Panc1 (cell line): ENCODE measurements at regions not wholly inside any gene's neighbourhood (a gene's known extent, or its start where the extent isn't known, plus 50 kb on each side); places are given as distances from the start of the nearest gene placed in this dataset.

Experiments
- ATAC-seq: fragments of 200-7000 bp; cut with Tn5 transposase; 2 replicates; pipeline ENCODE4 v1.9.1; 2020; ENCODE audit warnings: mild to moderate bottlenecking, moderate library complexity
- BruUV-seq: library from RNA; stranded (reverse); fragments of 400-500 nt; replicated peaks from 2 replicates; lab custom pipeline; 2021; lab: Mats Ljungman, UMichigan
- CTCF ChIA-PET: fragments of 300-600 bp; sonication (Branson Sonifier 250); formaldehyde crosslinking; loops from one replicate; lab custom pipeline; 2022; ENCODE audit warnings: antibody characterized with exemption; lab: Charles Lee
- POLR2A ChIA-PET: fragments of 300-600 bp; sonication (Branson Sonifier 250); formaldehyde crosslinking; loops from one replicate; lab custom pipeline; 2022; ENCODE audit warnings: antibody characterized with exemption; lab: Charles Lee
- DNase-seq: peaks from one replicate; pipeline ENCODE4 v3.0.0-alpha.2; 2010; ENCODE audit warnings: low read depth, low spot score
- H3K27ac ChIP-seq: 2 replicates; pipeline ENCODE4 v1.5.1; 2011; ENCODE audit warnings: mild to moderate bottlenecking, low read length, inconsistent platforms
- H3K27me3 ChIP-seq: fragments of 200-500 bp; sonication (Bioruptor generic); 2 replicates; pipeline ENCODE4 v1.6.0; 2014; ENCODE audit warnings: low read length, inconsistent platforms; ENCODE audit not compliant: control insufficient read depth, insufficient read depth
- H3K36me3 ChIP-seq: fragments of 200-500 bp; sonication (Bioruptor generic); 2 replicates; pipeline ENCODE4 v1.5.1; 2014; ENCODE audit warnings: inconsistent platforms, mild to moderate bottlenecking, low read length, moderate library complexity; ENCODE audit not compliant: control insufficient read depth, insufficient read depth
- H3K4me1 ChIP-seq: 2 replicates; pipeline ENCODE4 v1.5.1; 2011; ENCODE audit warnings: inconsistent platforms, mild to moderate bottlenecking, low read length, moderate library complexity; ENCODE audit not compliant: control insufficient read depth, insufficient read depth
- H3K4me3 ChIP-seq, 2 experiments: 2 replicates each; pipeline ENCODE4 v1.5.1; 2011 to 2012; ENCODE audit warnings: low read depth in 2 of 2, low read length in 2 of 2, mild to moderate bottlenecking in 2 of 2, inconsistent platforms in 1 of 2, moderate library complexity in 1 of 2
- H3K9me3 ChIP-seq: fragments of 200-500 bp; sonication (Bioruptor generic); 2 replicates; pipeline ENCODE4 v1.5.1; 2014; ENCODE audit warnings: low read depth, mild to moderate bottlenecking, inconsistent platforms, low read length, moderate library complexity; ENCODE audit not compliant: control insufficient read depth, insufficient read depth
- POLR2AphosphoS5 ChIP-seq: IDR thresholded peaks from 2 replicates; pipeline ENCODE4 v1.6.1; 2012; ENCODE audit warnings: mild to moderate bottlenecking, low read depth, low read length, moderate library complexity
- SIN3A ChIP-seq: IDR thresholded peaks from 2 replicates; pipeline ENCODE4 v1.6.1; 2012; ENCODE audit warnings: low read depth, mild to moderate bottlenecking, low read length, moderate library complexity, borderline replicate concordance; ENCODE audit not compliant: insufficient read depth
- TCF7L2 ChIP-seq: IDR thresholded peaks from 2 replicates; pipeline ENCODE4 v1.6.1; 2011; ENCODE audit warnings: mild to moderate bottlenecking, low read depth, low read length, inconsistent platforms
- in situ Hi-C: cut with HindIII; loops from 2 replicates; pipeline ENCODE4 v1.10.0; 2016; ENCODE audit warnings: low sequenced_read_pairs, low pct_unique_long_range_greater_than_20kb
- intact Hi-C: fragments of 100-400 bp; cut with micrococcal nuclease; formaldehyde crosslinking; loops from one replicate; pipeline ENCODE4 v1.10.0; 2022; ENCODE audit not compliant: unreplicated experiment
- TF ChIP-seq, protein P1 (sequence below): fragments of 450-650 bp; IDR thresholded peaks from 2 replicates; pipeline ENCODE4 v1.5.1; 2017; ENCODE audit warnings: mild to moderate bottlenecking
- TF ChIP-seq, protein P2 (sequence below), 2 experiments: IDR thresholded peaks; 2 replicates each; pipeline ENCODE4 v1.6.1; 2011 to 2012; ENCODE audit warnings: low read depth in 2 of 2, control low read depth in 1 of 2, low read length in 1 of 2, mild to moderate bottlenecking in 1 of 2, moderate library complexity in 1 of 2; ENCODE audit not compliant: insufficient read depth in 1 of 2

DNA sequence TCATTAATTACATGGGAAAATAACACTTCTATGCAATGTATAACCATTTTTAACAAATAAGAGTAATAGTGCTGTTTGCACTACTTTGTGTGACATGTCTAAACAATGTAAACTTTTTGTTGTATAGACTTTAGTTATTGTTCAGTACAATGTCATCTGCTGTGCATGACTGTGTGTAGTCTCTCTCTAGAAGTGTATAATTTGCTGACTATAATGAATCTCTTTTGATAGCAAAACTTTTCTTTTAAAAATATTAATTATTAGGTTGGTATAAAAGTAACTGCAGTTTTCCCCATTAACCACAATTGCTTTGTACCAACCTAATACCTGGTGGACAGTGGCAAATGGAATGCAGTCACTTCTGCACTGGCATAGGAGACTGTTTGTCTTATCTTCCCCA is 124.2 kb upstream of the SGK1 start:
- DNase-seq (no peak), ATAC-seq (no peak)
- no peaks in the 10 kb centered on the region; the same call in 1 of the 2 replicates for H3K27me3 ChIP-seq
- H3K9me3 ChIP-seq, result no peaks in the 10 kb centered on the region
- ChIA-PET POLR2A (no interaction called here), CTCF (no interaction called here)
- BruUV-seq, result no TSS peak
- H3K4me1 ChIP-seq, result no peaks in the 10 kb centered on the region
- intact Hi-C loops (no loop called here), in situ Hi-C loops (no loop called here)
- H3K4me3 ChIP-seq, result no peak overlapping the region
- no peaks in the 10 kb centered on the region for H3K36me3 ChIP-seq
- TF ChIP-seq POLR2AphosphoS5 (no peak), SIN3A (no peak), TCF7L2 (no peak)
- TF ChIP-seq, protein P1, sequence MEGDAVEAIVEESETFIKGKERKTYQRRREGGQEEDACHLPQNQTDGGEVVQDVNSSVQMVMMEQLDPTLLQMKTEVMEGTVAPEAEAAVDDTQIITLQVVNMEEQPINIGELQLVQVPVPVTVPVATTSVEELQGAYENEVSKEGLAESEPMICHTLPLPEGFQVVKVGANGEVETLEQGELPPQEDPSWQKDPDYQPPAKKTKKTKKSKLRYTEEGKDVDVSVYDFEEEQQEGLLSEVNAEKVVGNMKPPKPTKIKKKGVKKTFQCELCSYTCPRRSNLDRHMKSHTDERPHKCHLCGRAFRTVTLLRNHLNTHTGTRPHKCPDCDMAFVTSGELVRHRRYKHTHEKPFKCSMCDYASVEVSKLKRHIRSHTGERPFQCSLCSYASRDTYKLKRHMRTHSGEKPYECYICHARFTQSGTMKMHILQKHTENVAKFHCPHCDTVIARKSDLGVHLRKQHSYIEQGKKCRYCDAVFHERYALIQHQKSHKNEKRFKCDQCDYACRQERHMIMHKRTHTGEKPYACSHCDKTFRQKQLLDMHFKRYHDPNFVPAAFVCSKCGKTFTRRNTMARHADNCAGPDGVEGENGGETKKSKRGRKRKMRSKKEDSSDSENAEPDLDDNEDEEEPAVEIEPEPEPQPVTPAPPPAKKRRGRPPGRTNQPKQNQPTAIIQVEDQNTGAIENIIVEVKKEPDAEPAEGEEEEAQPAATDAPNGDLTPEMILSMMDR, result no peak
- TF ChIP-seq, protein P2, sequence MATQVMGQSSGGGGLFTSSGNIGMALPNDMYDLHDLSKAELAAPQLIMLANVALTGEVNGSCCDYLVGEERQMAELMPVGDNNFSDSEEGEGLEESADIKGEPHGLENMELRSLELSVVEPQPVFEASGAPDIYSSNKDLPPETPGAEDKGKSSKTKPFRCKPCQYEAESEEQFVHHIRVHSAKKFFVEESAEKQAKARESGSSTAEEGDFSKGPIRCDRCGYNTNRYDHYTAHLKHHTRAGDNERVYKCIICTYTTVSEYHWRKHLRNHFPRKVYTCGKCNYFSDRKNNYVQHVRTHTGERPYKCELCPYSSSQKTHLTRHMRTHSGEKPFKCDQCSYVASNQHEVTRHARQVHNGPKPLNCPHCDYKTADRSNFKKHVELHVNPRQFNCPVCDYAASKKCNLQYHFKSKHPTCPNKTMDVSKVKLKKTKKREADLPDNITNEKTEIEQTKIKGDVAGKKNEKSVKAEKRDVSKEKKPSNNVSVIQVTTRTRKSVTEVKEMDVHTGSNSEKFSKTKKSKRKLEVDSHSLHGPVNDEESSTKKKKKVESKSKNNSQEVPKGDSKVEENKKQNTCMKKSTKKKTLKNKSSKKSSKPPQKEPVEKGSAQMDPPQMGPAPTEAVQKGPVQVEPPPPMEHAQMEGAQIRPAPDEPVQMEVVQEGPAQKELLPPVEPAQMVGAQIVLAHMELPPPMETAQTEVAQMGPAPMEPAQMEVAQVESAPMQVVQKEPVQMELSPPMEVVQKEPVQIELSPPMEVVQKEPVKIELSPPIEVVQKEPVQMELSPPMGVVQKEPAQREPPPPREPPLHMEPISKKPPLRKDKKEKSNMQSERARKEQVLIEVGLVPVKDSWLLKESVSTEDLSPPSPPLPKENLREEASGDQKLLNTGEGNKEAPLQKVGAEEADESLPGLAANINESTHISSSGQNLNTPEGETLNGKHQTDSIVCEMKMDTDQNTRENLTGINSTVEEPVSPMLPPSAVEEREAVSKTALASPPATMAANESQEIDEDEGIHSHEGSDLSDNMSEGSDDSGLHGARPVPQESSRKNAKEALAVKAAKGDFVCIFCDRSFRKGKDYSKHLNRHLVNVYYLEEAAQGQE (IDR thresholded peaks at IDR 0.05; ENCODE audit: insufficient read depth in 1 of 2, low read depth in 2 of 2, low read length in 1 of 2), result no peak
- H3K27ac ChIP-seq, result no peak overlapping the region

DNA sequence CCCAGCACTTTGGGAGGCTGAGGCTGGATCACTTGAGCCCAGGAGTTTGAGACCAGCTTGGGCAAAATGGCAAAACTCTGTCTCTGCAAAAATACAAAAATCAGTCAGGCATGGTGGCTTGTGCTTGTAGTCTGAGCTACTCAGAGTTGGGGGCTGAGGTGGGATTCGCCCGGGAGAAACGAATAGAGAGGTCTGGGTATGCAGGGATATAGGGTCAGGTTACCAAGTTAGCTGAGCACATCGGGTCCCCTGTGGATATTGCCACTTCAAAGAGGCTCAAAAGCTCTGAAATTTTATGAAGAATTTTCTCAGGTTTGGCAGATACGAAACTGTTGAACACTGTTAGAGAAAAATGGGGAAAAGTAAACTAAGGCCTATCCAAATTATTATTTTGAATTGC is 120.9 kb upstream of the SGK1 start:
- no peaks in the 10 kb centered on the region; the same call in 1 of the 2 replicates for H3K27me3 ChIP-seq
- TF ChIP-seq TCF7L2, result no peak
- no peak for TF ChIP-seq POLR2AphosphoS5
- TF ChIP-seq, protein P1, result no peak
- TF ChIP-seq, protein P2 (IDR thresholded peaks at IDR 0.05; ENCODE audit: insufficient read depth in 1 of 2, low read depth in 2 of 2, low read length in 1 of 2), result no peak
- no peak for TF ChIP-seq SIN3A
- intact Hi-C loops, result no loop called here
- no peak for DNase-seq
- ATAC-seq, result no peak
- in situ Hi-C loops, result no loop called here
- no TSS peak for BruUV-seq
- H3K4me3 ChIP-seq, result no peak overlapping the region
- no peak overlapping the region for H3K27ac ChIP-seq
- no peaks in the 10 kb centered on the region for H3K9me3 ChIP-seq
- ChIA-PET POLR2A (no interaction called here), CTCF (no interaction called here)
- H3K36me3 ChIP-seq, result no peaks in the 10 kb centered on the region
- 0 out of 2 replicates have a peak, but pooled peaks cover 6% of the 10 kb centered on the region for H3K4me1 ChIP-seq
